A673 (cell line): ENCODE measurements at regions not wholly inside any gene's neighbourhood (a gene's known extent, or its start where the extent isn't known, plus 50 kb on each side); places are given as distances from the start of the nearest gene placed in this dataset.

ENCODE experiments used
- BruUV-seq: library from RNA; stranded (reverse); fragments of 400-500 nt; replicated peaks from 2 replicates; lab custom pipeline; 2021; lab: Mats Ljungman, UMichigan
- CTCF ChIA-PET: fragments of 300-600 bp; sonication (Branson Sonifier 250); formaldehyde crosslinking; loops from one replicate; lab custom pipeline; 2022; ENCODE audit warnings: antibody characterized with exemption; lab: Charles Lee
- POLR2A ChIA-PET: fragments of 300-600 bp; sonication (Branson Sonifier 250); formaldehyde crosslinking; loops from one replicate; lab custom pipeline; 2022; ENCODE audit warnings: antibody characterized with exemption; ENCODE audit not compliant: low non-redundant PET; lab: Charles Lee
- DNase-seq: peaks from one replicate; pipeline ENCODE4 v3.0.0-alpha.2; 2015; ENCODE audit warnings: low spot score
- H3K27ac ChIP-seq: fragments of 200-600 bp; sonication (generic); 2 replicates; pipeline ENCODE4 v1.5.1; 2016; ENCODE audit warnings: mixed run types, low read depth, mild to moderate bottlenecking, mixed read lengths, antibody characterized with exemption, low read length; ENCODE audit not compliant: poor library complexity, severe bottlenecking
- H3K27me3 ChIP-seq: fragments of 200-600 bp; sonication (generic); replicated peaks from 2 replicates; pipeline ENCODE4 v1.6.1; 2017; ENCODE audit warnings: mixed run types, low read depth, mild to moderate bottlenecking, mixed read lengths, antibody characterized with exemption, low read length; ENCODE audit not compliant: insufficient read depth, poor library complexity
- H3K36me3 ChIP-seq: fragments of 200-600 bp; sonication (generic); 2 replicates; pipeline ENCODE4 v1.6.1; 2016; ENCODE audit warnings: mixed run types, mild to moderate bottlenecking, mixed read lengths, antibody characterized with exemption, low read length; ENCODE audit not compliant: insufficient read depth, poor library complexity, severe bottlenecking
- H3K4me1 ChIP-seq: fragments of 200-600 bp; sonication (generic); 2 replicates; pipeline ENCODE4 v1.6.1; 2017; ENCODE audit warnings: mixed run types, mild to moderate bottlenecking, mixed read lengths, antibody characterized with exemption, low read length; ENCODE audit not compliant: insufficient read depth, poor library complexity, severe bottlenecking
- H3K4me3 ChIP-seq: fragments of 200-600 bp; sonication (generic); 2 replicates; pipeline ENCODE4 v1.5.1; 2016; ENCODE audit warnings: low read depth, mixed run types, mild to moderate bottlenecking, mixed read lengths, low read length; ENCODE audit not compliant: poor library complexity, severe bottlenecking
- H3K9me3 ChIP-seq: fragments of 200-600 bp; sonication (generic); 2 replicates; pipeline ENCODE4 v1.6.1; 2016; ENCODE audit warnings: mixed run types, low read depth, mild to moderate bottlenecking, mixed read lengths, antibody characterized with exemption, low read length; ENCODE audit not compliant: poor library complexity, severe bottlenecking
- EZH2 ChIP-seq: fragments of 200-600 bp; sonication (generic); IDR thresholded peaks from 2 replicates; pipeline ENCODE4 v1.6.1; 2017; ENCODE audit warnings: borderline replicate concordance, low read depth, mild to moderate bottlenecking, mixed read lengths, antibody characterized with exemption, low read length; ENCODE audit not compliant: poor library complexity, severe bottlenecking
- intact Hi-C: fragments of 100-400 bp; cut with micrococcal nuclease; formaldehyde crosslinking; loops from one replicate; pipeline ENCODE4 v1.10.0; 2022; ENCODE audit not compliant: unreplicated experiment
- TF ChIP-seq, protein P1 (sequence below): fragments of 300-800, 200-600 bp; sonication (generic); conservative IDR thresholded peaks from 2 replicates; pipeline ENCODE4 v1.5.1; 2017; ENCODE audit warnings: low read depth, mild to moderate bottlenecking, antibody characterized with exemption, low read length, moderate library complexity, mixed read lengths

DNA sequence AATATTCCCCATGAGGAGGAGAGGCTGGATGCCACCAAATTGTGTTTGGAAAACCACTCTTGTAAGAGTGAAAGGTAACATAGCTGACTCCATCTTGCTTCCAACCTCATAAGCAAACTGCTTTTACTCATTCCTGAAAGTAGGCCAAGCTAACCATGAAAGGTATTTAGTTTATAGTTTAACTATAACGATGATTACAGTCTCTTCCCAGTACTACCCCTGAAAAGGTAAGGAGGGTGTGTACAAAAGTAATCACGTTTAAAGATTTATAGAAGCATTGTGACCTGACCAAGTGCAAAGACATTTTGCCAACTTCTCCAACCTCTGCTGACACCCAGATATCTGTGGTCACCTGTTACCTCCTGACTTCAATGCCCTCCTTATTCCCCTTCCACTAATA, 122.6 kb downstream of the CD8B2 start:
- Histone ChIP-seq H3K27me3 (no peaks in the 10 kb centered on the region), H3K4me1 (no peaks in the 10 kb centered on the region), H3K36me3 (no peaks in the 10 kb centered on the region), H3K4me3 (no peak overlapping the region), H3K27ac (no peak overlapping the region), H3K9me3 (no peaks in the 10 kb centered on the region)
- no peak for DNase-seq
- CTCF ChIA-PET: no interaction called here
- no TSS peak for BruUV-seq
- POLR2A ChIA-PET: no interaction called here
- no peak for TF ChIP-seq EZH2
- TF ChIP-seq, protein P1, sequence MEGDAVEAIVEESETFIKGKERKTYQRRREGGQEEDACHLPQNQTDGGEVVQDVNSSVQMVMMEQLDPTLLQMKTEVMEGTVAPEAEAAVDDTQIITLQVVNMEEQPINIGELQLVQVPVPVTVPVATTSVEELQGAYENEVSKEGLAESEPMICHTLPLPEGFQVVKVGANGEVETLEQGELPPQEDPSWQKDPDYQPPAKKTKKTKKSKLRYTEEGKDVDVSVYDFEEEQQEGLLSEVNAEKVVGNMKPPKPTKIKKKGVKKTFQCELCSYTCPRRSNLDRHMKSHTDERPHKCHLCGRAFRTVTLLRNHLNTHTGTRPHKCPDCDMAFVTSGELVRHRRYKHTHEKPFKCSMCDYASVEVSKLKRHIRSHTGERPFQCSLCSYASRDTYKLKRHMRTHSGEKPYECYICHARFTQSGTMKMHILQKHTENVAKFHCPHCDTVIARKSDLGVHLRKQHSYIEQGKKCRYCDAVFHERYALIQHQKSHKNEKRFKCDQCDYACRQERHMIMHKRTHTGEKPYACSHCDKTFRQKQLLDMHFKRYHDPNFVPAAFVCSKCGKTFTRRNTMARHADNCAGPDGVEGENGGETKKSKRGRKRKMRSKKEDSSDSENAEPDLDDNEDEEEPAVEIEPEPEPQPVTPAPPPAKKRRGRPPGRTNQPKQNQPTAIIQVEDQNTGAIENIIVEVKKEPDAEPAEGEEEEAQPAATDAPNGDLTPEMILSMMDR: no peak
- intact Hi-C loops: no loop called here

DNA sequence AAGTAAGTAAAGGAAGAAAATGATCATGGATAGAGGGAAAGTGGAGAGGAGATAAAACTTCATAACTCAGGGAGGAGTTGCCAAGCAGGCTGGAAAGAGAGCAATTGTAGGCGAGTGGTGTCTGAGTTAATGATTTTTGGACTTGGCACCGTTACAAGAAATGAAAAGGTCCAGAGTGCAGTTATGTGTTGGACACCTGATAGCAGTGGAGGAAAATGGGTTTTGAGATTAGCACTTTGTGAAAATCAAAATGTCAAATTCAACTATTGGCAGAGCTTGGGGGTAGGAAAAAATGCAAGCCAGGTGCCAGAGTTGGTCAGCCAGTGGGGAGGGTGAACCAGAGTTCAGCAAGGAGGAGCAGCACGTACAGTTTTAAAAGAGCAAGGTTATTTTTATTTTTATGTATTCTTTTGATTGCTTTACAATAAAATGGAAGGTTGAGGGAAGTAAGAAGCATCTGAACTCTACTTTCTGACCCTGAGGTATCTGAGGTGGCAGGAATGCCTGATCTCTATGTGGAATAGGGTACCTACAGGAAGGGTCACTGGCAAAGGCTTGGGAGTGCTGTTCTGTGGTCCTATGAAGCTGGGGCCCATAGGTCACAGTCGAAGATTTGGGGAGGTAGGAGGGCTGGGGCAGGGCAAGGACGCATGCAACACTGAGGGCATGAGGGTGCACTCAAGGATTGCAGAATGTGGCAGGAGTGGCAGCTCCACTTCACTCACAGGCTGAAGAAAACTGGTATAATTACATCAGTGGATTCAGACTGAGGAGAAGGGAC, 127.5 kb downstream of the CD8B2 start:
- intact Hi-C loops: no loop called here
- BruUV-seq: no TSS peak

DNA sequence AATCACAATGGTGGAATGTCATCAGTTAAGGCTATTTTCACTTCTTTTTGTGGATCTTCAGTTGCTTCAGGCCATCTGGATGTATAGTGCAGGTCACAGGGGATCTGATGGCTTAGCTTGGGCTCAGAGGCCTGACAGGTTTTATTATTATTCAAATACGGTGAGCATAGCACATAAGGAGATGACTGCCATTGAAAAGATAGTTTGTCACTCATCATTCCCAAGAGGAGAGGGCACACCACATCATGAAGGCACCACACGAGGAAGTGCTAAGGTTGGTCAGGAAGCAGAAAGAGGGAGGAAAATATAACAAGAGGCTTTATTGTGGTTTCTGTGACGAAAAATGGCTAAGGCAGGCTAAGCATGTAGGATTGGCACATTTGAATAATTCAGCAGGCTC, 131.4 kb downstream of the CD8B2 start:
- H3K4me1 ChIP-seq: no peaks in the 10 kb centered on the region
- CTCF ChIA-PET: no interaction called here
- H3K27me3 ChIP-seq: no peaks in the 10 kb centered on the region
- TF ChIP-seq EZH2: no peak
- TF ChIP-seq, protein P1: no peak
- no TSS peak for BruUV-seq
- intact Hi-C loops: no loop called here
- H3K36me3 ChIP-seq: no peaks in the 10 kb centered on the region
- POLR2A ChIA-PET: no interaction called here
- no peak overlapping the region for H3K4me3 ChIP-seq
- no peak overlapping the region for H3K27ac ChIP-seq
- H3K9me3 ChIP-seq: no peaks in the 10 kb centered on the region
- DNase-seq: no peak

More for the DNA sequence above, 127.5 kb downstream of the CD8B2 start:
- DNase-seq: no peak
- no peak for TF ChIP-seq EZH2
- TF ChIP-seq, protein P1: no peak
- Histone ChIP-seq H3K9me3 (no peaks in the 10 kb centered on the region), H3K27ac (no peak overlapping the region), H3K27me3 (no peaks in the 10 kb centered on the region), H3K36me3 (no peaks in the 10 kb centered on the region), H3K4me1 (no peaks in the 10 kb centered on the region), H3K4me3 (no peak overlapping the region)
- POLR2A ChIA-PET: no interaction called here
- CTCF ChIA-PET: no interaction called here
